Parathyroid adenoma (tissue), 2 donors: ENCODE measurements at regions not wholly inside any gene's neighbourhood (a gene's known extent, or its start where the extent isn't known, plus 50 kb on each side); places are given as distances from the start of the nearest gene placed in this dataset.

Experiments used
- H2AFZ ChIP-seq: fragments of 300-600 bp; sonication (generic); one replicate; pipeline ENCODE4 v1.7.0; 2017; ENCODE audit warnings: antibody characterized with exemption, mild to moderate bottlenecking
- H3K27ac ChIP-seq: fragments of 300-600 bp; sonication (generic); one replicate; pipeline ENCODE4 v1.7.0; 2017
- H3K27me3 ChIP-seq: fragments of 300-600 bp; sonication (generic); one replicate; pipeline ENCODE4 v1.7.0; 2017; ENCODE audit warnings: low read length; ENCODE audit not compliant: control insufficient read depth, insufficient read depth
- H3K36me3 ChIP-seq: fragments of 300-600 bp; sonication (generic); one replicate; pipeline ENCODE4 v1.7.0; 2017; ENCODE audit warnings: low read length; ENCODE audit not compliant: control insufficient read depth, insufficient read depth
- H3K4me1 ChIP-seq: fragments of 300-600 bp; sonication (generic); one replicate; pipeline ENCODE4 v1.7.0; 2017; ENCODE audit warnings: control low read depth
- H3K4me2 ChIP-seq: fragments of 300-600 bp; sonication (generic); one replicate; pipeline ENCODE4 v1.7.0; 2017; ENCODE audit warnings: low read length
- H3K4me3 ChIP-seq: fragments of 300-600 bp; sonication (generic); one replicate; pipeline ENCODE4 v1.7.0; 2017; ENCODE audit warnings: low read depth, low read length
- H3K79me2 ChIP-seq: fragments of 300-600 bp; sonication (generic); one replicate; pipeline ENCODE4 v1.7.0; 2017; ENCODE audit warnings: control low read depth
- H3K9ac ChIP-seq: fragments of 300-600 bp; sonication (generic); one replicate; pipeline ENCODE4 v1.7.0; 2017; ENCODE audit warnings: mild to moderate bottlenecking
- H3K9me3 ChIP-seq: fragments of 300-600 bp; sonication (generic); one replicate; pipeline ENCODE4 v1.7.0; 2017; ENCODE audit warnings: low read length; ENCODE audit not compliant: control insufficient read depth
- TF ChIP-seq, protein P1 (sequence below): fragments of 300-600 bp; sonication (generic); IDR thresholded peaks from one replicate; pipeline ENCODE4 v1.7.0; 2017; ENCODE audit warnings: antibody characterized with exemption, mild to moderate bottlenecking
- donor health status: primary hyperparathyroidism.

GRCh38 chr18:24811950-24812681 is 351.7 kb downstream of the HRH4 start:
- Histone ChIP-seq H3K4me2 (no peak overlapping the region), H3K4me3 (no peak overlapping the region)
- TF ChIP-seq, protein P1, sequence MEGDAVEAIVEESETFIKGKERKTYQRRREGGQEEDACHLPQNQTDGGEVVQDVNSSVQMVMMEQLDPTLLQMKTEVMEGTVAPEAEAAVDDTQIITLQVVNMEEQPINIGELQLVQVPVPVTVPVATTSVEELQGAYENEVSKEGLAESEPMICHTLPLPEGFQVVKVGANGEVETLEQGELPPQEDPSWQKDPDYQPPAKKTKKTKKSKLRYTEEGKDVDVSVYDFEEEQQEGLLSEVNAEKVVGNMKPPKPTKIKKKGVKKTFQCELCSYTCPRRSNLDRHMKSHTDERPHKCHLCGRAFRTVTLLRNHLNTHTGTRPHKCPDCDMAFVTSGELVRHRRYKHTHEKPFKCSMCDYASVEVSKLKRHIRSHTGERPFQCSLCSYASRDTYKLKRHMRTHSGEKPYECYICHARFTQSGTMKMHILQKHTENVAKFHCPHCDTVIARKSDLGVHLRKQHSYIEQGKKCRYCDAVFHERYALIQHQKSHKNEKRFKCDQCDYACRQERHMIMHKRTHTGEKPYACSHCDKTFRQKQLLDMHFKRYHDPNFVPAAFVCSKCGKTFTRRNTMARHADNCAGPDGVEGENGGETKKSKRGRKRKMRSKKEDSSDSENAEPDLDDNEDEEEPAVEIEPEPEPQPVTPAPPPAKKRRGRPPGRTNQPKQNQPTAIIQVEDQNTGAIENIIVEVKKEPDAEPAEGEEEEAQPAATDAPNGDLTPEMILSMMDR: no peak

GRCh38 chr18:24814521-24814920 is 354.1 kb downstream of the HRH4 start:
- H3K4me1 ChIP-seq: no peaks in the 10 kb centered on the region

More at GRCh38 chr18:24811950-24812681, 351.7 kb downstream of the HRH4 start:
- Histone ChIP-seq H3K79me2 (no peaks in the 10 kb centered on the region), H2AFZ (no peak overlapping the region), H3K36me3 (no peaks in the 10 kb centered on the region), H3K27ac (no peak overlapping the region), H3K27me3 (no peaks in the 10 kb centered on the region), H3K4me1 (no peaks in the 10 kb centered on the region), H3K9me3 (no peaks in the 10 kb centered on the region), H3K9ac (no peak overlapping the region)

DNA sequence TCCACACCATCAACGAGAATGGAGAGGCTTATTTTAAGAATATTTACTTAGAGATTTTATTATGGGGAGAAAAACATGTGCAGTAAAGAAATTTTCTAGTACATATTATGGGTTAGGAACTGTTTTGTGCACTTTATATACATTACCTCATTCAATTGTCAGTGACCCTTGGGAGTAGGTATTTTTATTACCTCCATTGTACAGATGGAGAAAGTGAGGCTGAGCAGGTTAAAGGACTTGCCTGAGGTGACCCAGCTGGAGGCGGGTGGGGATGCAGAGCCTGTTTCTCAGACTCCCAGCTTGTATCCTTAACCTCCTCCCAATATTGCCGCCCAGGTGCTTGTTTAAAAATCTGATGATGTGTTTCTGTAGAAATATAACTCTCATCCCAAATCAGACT is 356.7 kb downstream of the HRH4 start:
- Histone ChIP-seq H3K36me3 (no peaks in the 10 kb centered on the region), H3K9me3 (no peaks in the 10 kb centered on the region), H3K27ac (no peak overlapping the region), H3K4me1 (no peaks in the 10 kb centered on the region), H3K4me2 (no peak overlapping the region), H2AFZ (no peak overlapping the region), H3K79me2 (no peaks in the 10 kb centered on the region), H3K9ac (no peak overlapping the region), H3K4me3 (no peak overlapping the region), H3K27me3 (no peaks in the 10 kb centered on the region)
- TF ChIP-seq, protein P1: no peak

More at GRCh38 chr18:24814521-24814920, 354.1 kb downstream of the HRH4 start:
- no peak overlapping the region for H2AFZ ChIP-seq
- no peaks in the 10 kb centered on the region for H3K79me2 ChIP-seq
- no peaks in the 10 kb centered on the region for H3K27me3 ChIP-seq
- TF ChIP-seq, protein P1: no peak
- H3K9me3 ChIP-seq: no peaks in the 10 kb centered on the region
- H3K9ac ChIP-seq: no peak overlapping the region
- H3K4me3 ChIP-seq: no peak overlapping the region
- no peak overlapping the region for H3K27ac ChIP-seq
- no peak overlapping the region for H3K4me2 ChIP-seq
- no peaks in the 10 kb centered on the region for H3K36me3 ChIP-seq

DNA sequence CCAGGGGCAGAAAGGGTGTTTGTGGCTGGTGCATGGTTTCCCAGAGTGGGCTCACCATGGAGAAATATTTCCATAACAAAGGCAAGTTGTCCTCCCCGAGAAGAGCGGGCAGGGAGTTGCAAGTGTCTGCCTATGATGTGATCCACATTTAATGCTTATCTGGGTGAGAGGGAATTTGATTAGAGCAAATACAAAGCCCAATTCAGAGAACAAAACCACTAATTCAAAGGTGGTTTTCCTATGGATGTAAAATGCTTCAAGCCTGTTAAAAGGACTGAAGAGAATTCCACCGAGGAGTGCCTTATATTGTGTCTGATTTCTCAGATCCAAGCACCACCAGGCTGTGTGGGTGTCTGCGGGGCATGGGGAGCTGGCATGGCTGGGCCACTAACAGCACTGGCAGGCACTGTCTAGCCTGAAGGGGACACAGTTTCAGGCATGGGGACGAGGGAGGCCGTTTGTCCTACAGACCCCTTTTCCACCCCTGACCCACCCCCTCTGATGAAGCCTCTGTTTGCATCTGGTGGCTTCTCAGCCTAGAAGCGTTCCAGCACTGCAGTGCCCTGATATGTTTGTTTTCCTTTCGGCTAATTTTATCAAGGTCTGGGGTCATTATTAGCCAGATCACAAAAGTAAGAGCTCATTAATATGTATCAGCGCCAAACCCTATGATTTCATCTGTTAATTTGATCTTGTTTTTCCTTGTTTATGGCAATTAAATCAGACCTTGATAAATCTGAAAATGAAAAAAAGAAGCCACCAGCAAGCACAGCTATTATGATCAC is 357.3 kb downstream of the HRH4 start:
- Histone ChIP-seq H3K4me1 (no peaks in the 10 kb centered on the region), H2AFZ (no peak overlapping the region), H3K9ac (no peak overlapping the region), H3K36me3 (no peaks in the 10 kb centered on the region), H3K4me3 (no peak overlapping the region), H3K27ac (no peak overlapping the region), H3K79me2 (no peaks in the 10 kb centered on the region), H3K4me2 (no peak overlapping the region), H3K9me3 (no peaks in the 10 kb centered on the region), H3K27me3 (no peaks in the 10 kb centered on the region)
- TF ChIP-seq, protein P1: no peak
